Effector memory CD8-positive, alpha-beta T cell (primary cell): ENCODE measurements at regions not wholly inside any gene's neighbourhood (a gene's known extent, or its start where the extent isn't known, plus 50 kb on each side); places are given as distances from the start of the nearest gene placed in this dataset.

Experiments
- ATAC-seq: fragments of 150-1000 bp; cut with Tn5 transposase; replicated peaks from 2 replicates; pipeline ENCODE4 v1.10.0; 2021; ENCODE audit warnings: mild to moderate bottlenecking, moderate library complexity
- DNase-seq, 3 experiments: peaks; one replicate each; pipeline ENCODE4 v3.0.0; 2021
- H3K27ac Mint-ChIP-seq, 2 donors: one replicate each; pipeline ENCODE4 v1.8.0; 2022; ENCODE audit warnings: mild to moderate bottlenecking in 2 of 2, mixed read lengths in 2 of 2, moderate library complexity in 2 of 2
- H3K27me3 Mint-ChIP-seq, 2 donors: one replicate each; pipeline ENCODE4 v1.8.0; 2022; ENCODE audit warnings: mixed read lengths in 2 of 2
- H3K36me3 Mint-ChIP-seq: one replicate; pipeline ENCODE4 v1.8.0; 2022; ENCODE audit warnings: mild to moderate bottlenecking, moderate library complexity, mixed read lengths; ENCODE audit not compliant: insufficient read depth
- H3K4me1 Mint-ChIP-seq, 2 donors: one replicate each; pipeline ENCODE4 v1.8.0; 2022; ENCODE audit warnings: low read depth in 2 of 2, mixed read lengths in 2 of 2
- H3K4me3 Mint-ChIP-seq, 2 donors: one replicate each; pipeline ENCODE4 v1.8.0; 2022; ENCODE audit warnings: mild to moderate bottlenecking in 2 of 2, mixed read lengths in 2 of 2, moderate library complexity in 2 of 2
- H3K9me3 Mint-ChIP-seq, 2 donors: one replicate each; pipeline ENCODE4 v1.8.0; 2022; ENCODE audit warnings: mixed read lengths in 2 of 2

DNA sequence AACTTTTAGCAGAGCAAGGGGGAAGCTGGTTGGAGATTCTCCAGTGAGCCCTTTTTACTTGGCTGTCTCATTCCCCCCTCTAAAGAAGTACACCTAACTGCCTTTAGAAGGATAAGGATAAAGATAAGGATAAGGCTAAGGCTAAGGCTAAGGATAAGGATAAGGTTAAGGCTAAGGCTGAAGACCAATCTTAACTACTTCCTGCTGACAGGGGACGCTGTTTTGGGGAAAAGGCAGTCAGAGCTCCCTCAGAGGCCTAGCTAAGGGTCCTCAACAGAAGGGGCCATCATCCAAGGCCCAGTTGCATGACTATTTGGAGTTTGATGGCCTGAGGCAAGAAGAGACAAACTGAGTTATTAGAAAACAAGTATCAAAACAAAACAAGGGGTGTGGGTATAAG, 94.3 kb upstream of the ARPP21 start:
- H3K9me3 Mint-ChIP-seq: peaks cover 10 to 13% of the 10 kb centered on the region in 2 donors
- no peaks in the 10 kb centered on the region for H3K27me3 Mint-ChIP-seq
- no peak overlapping the region for H3K4me3 Mint-ChIP-seq
- H3K27ac Mint-ChIP-seq: no peak overlapping the region
- ATAC-seq (no peak), DNase-seq (no peak)
- H3K4me1 Mint-ChIP-seq: no peaks in the 10 kb centered on the region
- H3K36me3 Mint-ChIP-seq: no peaks in the 10 kb centered on the region

DNA sequence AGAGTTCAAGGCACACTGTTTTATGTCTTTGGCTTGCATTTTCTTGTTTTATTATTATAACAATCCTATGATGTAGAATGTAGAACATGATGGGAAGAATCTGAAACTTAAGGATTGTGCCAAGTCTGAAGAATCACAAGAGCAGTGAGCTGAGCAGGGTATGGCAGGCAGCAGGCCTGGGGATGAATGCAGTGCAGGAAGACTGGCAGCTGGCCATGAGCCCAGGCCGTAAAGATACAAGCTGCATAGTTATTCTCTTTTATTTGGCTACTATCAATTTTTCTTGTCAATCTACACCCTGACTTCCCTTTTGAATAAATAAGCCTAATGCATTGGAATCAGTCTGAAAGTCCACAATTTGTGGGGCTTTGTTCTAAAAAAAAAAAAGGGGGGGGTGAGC, 89.6 kb upstream of the ARPP21 start:
- H3K27ac Mint-ChIP-seq: no peak overlapping the region
- no peak for ATAC-seq
- no peak for DNase-seq
- H3K4me3 Mint-ChIP-seq: no peak overlapping the region
- H3K27me3 Mint-ChIP-seq: no peaks in the 10 kb centered on the region
- H3K36me3 Mint-ChIP-seq: no peaks in the 10 kb centered on the region
- H3K9me3 Mint-ChIP-seq: peaks cover 0 to 13% of the 10 kb centered on the region in 2 donors
- H3K4me1 Mint-ChIP-seq: no peaks in the 10 kb centered on the region

GRCh38 chr3:35562141-35562540, 77.2 kb upstream of the ARPP21 start:
- Mint-ChIP-seq H3K27me3 (no peaks in the 10 kb centered on the region), H3K4me3 (no peak overlapping the region), H3K4me1 (no peaks in the 10 kb centered on the region), H3K9me3 (peaks cover 2 to 7% of the 10 kb centered on the region in 2 donors), H3K27ac (no peak overlapping the region), H3K36me3 (no peaks in the 10 kb centered on the region)
- DNase-seq: no peak
- ATAC-seq: no peak

GRCh38 chr3:35565048-35565447, 74.3 kb upstream of the ARPP21 start:
- H3K36me3 Mint-ChIP-seq: no peaks in the 10 kb centered on the region
- H3K4me3 Mint-ChIP-seq: no peak overlapping the region
- H3K9me3 Mint-ChIP-seq: peaks cover 0 to 3% of the 10 kb centered on the region in 2 donors
- no peak for ATAC-seq
- no peak for DNase-seq
- H3K27me3 Mint-ChIP-seq: no peaks in the 10 kb centered on the region
- no peak overlapping the region for H3K27ac Mint-ChIP-seq
- no peaks in the 10 kb centered on the region for H3K4me1 Mint-ChIP-seq
